GM10266 (cell line): ENCODE measurements at regions not wholly inside any gene's neighbourhood (a gene's known extent, or its start where the extent isn't known, plus 50 kb on each side); places are given as distances from the start of the nearest gene placed in this dataset.

Experiments used
- DNase-seq: peaks from one replicate; pipeline ENCODE4 v3.0.0; 2012; ENCODE audit errors: extremely low spot score
- CTCF ChIP-seq: IDR thresholded peaks from 2 replicates; pipeline ENCODE4 v1.5.1; 2012; ENCODE audit warnings: mild to moderate bottlenecking, low read depth; ENCODE audit not compliant: control insufficient read depth, insufficient read depth; ENCODE audit errors: missing control alignments

DNA sequence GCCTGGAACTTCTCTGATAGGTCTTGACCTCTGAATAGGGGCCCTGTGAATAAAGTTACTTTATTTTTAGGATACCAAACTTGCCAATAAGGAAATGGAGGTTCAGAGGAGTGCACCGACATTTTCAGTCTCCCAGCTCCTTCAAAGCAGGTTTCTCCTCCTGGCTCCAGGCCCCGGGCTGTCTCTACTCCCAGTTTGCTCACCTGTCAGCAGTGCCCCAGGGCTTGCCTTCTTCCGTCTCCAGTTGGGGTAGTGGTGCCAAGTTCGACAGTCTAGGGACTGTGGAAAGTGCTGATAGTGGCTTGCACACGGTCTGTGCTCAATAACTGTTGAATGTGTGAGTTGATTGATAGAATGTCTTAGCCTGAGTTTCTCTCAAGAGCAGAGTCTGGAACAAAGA lies 149.2 kb downstream of the ACTL8 start:
- TF ChIP-seq CTCF = no peak
- no peak for DNase-seq

- no peak for TF ChIP-seq CTCF
- no peak for DNase-seq
Measured at GRCh38 chr1:17907999-17908398, 152.9 kb downstream of the ACTL8 start.

- DNase-seq = no peak
Measured at GRCh38 chr1:17908945-17909344, 153.8 kb downstream of the ACTL8 start.

GRCh38 chr1:17909634-17910033 lies 154.5 kb downstream of the ACTL8 start:
- TF ChIP-seq CTCF = no peak
- no peak for DNase-seq

More at GRCh38 chr1:17908945-17909344, 153.8 kb downstream of the ACTL8 start:
- no peak for TF ChIP-seq CTCF

GRCh38 chr1:17911791-17912190 lies 156.7 kb downstream of the ACTL8 start:
- no peak for DNase-seq
- TF ChIP-seq CTCF = no peak

DNA sequence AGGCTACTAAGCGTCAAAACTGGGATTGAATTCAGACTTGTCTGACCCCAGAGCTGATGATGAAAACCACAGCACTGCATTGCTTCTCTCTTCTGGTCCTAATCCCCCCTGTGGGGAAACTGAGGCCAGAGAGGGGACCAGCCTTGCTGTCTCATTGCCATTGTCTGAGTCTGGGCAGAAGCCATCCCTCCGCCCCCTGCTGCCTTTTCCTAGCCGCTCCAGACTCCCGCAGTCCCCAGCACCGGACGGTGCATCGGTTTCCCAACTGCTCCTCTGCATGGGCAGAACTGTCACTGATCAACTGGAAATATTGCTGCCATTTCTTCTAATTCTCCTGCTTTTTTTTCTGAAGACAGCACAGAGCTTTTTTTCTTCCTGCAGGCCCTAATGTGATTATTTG lies 157.4 kb downstream of the ACTL8 start:
- DNase-seq = no peak
- no peak for TF ChIP-seq CTCF

DNA sequence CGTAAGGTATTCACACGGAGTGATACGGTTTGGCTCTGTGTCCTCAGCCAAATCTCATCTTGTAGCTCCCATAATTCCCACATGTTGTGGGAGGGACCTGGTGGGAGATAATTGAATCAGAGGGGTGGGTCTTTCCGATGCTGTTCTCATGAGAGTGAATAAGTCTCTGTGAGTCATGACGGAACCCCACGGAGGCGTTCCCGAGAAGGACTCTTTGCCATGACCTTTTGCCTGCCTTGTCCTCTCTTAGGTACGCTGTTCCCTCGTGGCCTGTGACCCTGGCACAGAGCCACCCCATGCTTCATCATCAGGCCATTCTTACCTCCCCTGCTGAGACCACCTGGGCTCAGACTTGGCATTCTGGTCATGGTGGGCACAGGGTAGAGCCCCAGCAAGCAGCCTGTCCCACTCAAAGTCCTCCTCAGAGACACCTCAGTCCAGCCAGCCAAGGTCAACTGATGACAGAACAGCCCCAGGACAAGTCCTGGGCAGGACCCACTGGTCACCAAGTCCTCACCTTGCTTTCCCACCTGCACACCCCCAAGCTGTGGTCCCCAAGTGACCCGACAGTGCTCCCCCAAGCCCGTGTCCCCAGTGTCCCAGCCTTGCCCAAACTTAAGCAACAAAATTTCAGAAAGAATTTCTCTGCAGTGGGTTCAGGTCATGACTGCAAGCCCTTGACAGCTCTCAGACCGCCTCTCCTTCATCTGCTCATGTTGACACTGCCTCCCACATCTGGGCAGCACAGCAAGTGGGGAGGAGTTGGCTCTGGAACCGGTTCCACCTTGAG lies 158.4 kb downstream of the ACTL8 start:
- no peak for TF ChIP-seq CTCF
- no peak for DNase-seq
